NCI-H69 (cell line): ENCODE measurements at regions not wholly inside any gene's neighbourhood (a gene's known extent, or its start where the extent isn't known, plus 50 kb on each side); places are given as distances from the start of the nearest gene placed in this dataset.
A peak's percentile ranks its signal among the peaks of the same experiment; 100 is the strongest.
"Not testable (repeated sequence)": the region's sequence is repeated elsewhere in the genome, so short reads cannot be mapped to it uniquely, and the experiment has no call there.

Experiments
- DNase-seq: peaks from one replicate; lab custom pipeline; 2025; lab: John Stamatoyannopoulos, UW

- no peak for DNase-seq
These were observed 246.2 kb downstream of the LNPK start for GRCh38 chr2:175755656-175756386.

- DNase-seq = peak; percentile 25
These were observed 246.9 kb downstream of the LNPK start for GRCh38 chr2:175755169-175755568.

DNA sequence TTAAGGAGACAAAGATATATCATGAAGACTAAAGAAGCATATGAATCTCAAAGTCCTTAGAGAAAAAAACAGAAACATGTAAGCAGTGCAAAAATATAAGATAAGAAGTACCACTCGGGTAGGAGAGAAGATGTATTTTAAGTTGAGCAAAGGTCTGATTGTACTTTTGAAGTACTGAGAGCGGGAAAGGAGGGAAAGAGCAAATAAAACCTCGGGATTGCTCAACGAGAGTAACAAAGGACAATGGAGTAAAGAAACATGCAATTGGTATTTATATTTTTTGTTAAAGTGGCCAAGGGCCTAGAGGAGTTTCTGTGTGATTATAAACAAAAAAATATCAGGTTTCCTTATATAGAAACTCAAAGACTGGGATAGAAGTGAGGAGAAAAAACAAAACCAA, 251.9 kb downstream of the LNPK start:
- DNase-seq = no peak

- DNase-seq = no peak
These were observed 256.2 kb downstream of the LNPK start for GRCh38 chr2:175745911-175746310.

- DNase-seq = no peak
These were observed 258.1 kb downstream of the LNPK start for GRCh38 chr2:175744000-175744399.

DNA sequence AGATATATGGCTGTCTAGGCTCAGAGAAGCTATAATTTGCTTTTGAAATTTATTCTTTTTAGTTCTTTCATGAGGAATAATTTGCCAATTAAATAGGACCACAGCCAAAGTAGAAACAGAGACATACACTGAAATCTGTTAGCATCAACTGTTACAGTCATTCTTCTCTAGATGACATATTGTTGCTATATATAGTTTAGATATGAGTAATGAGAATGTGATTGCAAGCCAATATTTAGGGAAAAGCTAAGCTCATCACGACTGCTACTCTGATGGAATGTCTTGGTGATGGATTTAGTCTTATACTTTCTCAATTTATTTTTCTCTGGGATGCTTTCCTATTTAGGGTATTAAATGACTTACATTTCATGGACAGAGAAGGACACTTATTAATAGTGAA, 259.1 kb downstream of the LNPK start:
- no peak for DNase-seq

GRCh38 chr2:175742367-175742766, 259.7 kb downstream of the LNPK start:
- DNase-seq = no peak

DNA sequence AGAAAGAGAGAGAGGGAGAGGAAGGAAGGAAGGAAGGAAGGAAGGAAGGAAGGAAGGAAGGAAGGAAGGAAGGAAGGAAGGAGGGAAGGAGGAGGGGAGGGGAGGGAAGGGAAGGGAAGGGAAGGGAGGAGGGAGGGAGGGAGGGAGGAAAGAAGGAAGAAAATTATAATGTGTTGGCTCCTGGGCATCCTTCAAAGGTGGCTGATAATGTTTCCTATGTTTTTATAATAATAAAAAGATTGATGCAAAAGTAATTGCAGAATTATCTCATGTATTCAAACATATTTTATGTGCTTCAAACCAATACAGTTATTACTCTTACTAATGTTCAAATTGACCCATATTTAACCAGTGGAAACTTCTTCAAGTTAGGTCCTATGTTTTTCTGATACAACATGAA, 260.9 kb downstream of the LNPK start:
- DNase-seq = no peak

DNA sequence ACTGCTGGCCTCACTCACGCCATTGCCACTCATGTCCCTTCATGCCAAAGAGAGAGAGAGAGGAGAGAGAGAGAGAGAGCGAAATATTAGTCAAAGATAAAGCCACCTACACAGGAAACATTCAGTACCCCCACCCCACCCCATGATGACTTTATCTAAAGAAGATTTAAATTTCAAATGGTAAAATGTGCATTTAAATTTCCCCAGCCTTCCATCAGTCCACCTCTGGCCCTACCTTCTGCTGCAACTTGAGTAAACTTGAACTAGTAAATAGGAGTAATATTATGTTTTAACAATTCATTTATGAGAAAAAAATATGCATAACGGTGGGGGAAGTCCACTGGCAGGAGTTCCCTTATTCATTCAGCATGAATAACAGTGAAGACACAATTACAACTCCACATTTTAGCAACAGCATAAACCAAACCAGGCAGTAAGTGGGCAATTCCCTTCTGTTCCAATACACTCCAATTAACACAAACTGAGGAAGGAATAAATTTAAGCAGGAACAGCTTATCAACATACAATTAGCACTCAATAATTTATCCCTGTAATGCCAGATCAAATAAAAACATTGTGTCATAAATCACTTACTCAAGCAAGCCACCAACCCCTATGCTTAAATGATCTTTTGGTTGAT, 264.2 kb downstream of the LNPK start:
- DNase-seq = peak; percentile 86

DNA sequence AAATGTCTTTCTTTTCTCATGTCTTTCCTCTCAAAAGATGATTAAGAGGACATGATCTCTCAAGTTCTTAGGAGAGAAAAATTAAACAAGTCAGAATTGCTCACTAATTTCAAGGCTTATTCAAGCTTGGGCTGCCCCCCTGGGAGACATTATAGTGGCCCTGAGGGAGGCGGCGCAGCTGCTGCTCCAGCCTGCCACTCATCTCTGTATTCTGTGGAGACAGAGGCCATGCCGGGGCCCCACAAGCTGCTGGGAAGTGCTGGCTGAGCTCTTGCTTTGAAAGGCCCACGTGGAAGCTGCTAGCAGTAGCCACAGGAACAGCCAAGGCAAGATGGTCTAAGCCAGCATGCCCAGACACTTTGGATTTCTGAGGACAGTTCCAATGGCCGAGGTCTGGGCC, 267.4 kb downstream of the LNPK start:
- peak; percentile 90 for DNase-seq

DNA sequence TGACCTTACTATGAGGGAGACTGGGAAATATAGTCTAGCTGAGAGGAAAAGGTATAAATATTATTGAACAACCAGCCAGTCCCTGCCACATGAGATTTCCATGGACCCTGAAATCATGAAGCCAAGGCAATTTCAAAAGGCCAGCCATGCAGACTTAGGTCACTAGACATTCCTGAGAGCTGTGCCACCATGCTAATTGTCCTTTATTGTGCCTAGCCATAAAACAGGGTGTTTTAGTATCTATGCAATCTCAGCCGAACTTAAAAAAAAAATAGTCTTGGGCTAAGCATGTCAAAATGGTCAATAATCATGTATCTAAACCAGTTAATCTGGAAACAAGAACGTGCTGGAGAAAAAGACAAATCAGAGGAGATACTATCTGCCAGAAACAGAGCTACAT, 269.5 kb downstream of the LNPK start:
- no peak for DNase-seq

- no peak for DNase-seq
These were observed 272.0 kb downstream of the LNPK start for GRCh38 chr2:175730050-175730449.

DNA sequence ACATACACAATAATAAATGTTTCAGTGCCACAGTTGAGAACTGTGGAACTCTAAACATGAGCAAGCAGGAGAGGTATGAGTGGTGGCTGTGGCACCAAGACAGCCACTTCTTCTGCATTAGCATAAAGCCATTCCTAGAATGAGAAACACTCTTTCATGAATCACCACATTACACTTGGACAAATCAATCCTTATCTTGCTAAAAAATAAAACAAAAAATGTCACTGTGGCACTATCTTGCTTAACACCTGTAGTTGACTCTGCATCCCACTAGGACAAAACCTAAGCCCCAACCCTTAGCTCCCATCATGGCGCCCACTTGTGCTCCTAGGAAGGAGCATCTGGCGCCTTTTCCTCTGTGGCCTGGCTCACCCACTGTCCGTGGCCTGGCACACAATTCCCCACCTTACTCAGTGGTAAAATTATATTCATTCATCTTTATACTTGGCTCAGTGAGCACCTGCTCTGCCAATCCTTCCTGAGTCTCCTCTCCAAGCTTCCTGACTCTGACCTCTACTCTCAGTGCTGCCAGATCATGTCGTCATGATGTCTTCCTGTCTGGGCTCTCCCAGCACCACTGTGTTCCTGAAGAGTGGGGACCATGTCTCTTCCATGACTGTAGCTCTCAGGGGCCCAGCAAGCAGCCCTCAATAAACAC, 272.9 kb downstream of the LNPK start:
- no peak for DNase-seq

DNA sequence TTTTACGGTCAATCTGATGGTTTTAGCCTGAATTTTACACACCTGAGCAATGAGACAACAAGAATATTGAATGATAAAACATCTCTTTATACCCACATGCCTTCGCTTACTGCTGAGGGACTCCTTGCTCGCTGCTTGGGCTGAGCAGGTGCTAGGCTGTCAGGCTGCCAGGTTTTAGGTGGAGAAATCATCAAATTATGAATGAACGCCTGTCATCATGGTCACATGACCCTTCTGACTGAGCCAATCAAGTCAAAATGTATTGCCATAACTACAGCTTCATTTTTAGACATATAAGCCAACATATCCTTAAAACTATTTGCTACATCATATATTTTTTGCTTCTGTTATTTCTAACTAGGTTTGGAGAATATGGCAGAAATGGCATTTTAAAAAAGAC, 274.0 kb downstream of the LNPK start:
- peak; percentile 3 for DNase-seq

- no peak for DNase-seq
These were observed 275.8 kb downstream of the LNPK start for GRCh38 chr2:175726223-175726622.

GRCh38 chr2:175709248-175709647, 292.8 kb downstream of the LNPK start:
- DNase-seq = peak; percentile 15

DNA sequence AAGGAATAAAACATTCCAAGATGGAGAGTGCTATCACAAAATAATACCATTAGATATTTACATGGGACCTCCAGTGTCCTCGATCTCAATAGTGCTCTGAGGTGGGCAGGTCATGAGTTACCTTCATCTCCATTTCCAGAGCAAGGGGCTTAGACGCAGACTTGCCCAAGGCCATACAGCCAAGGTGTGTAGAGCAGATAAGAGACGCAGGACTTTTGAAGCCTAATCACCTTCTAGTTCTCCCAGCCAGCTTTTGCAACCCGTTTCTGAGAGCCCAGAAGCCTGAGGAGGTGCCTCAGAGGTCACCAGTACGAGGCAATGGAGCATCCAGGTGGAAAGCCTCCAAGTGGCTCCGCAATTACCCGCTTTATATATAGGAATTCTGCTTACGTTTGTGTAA, 294.7 kb downstream of the LNPK start:
- no peak for DNase-seq

DNA sequence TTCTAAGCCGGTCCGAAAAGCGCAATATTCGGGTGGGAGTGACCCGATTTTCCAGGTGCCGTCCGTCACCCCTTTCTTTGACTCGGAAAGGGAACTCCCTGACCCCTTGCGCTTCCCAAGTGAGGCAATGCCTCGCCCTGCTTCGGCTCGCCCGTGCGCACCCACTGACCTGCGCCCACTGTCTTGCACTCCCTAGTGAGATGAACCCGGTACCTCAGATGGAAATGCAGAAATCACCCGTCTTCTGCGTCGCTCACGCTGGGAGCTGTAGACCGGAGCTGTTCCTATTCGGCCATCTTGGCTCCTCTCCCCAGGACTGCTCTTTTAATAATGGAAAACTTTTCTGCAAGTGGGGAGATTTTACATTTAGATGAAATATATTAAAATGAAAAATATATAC, 297.5 kb downstream of the LNPK start:
- DNase-seq = not testable (repeated sequence)

GRCh38 chr2:175698061-175698460, 304.0 kb downstream of the LNPK start:
- DNase-seq = peak; percentile 52

GRCh38 chr2:175690113-175690837, 311.8 kb downstream of the LNPK start:
- DNase-seq = peak; percentile 67

GRCh38 chr2:175688243-175688642, 313.8 kb downstream of the LNPK start:
- DNase-seq = peak; percentile 31

GRCh38 chr2:175687465-175687864, 314.6 kb downstream of the LNPK start:
- DNase-seq = peak; percentile 83

DNA sequence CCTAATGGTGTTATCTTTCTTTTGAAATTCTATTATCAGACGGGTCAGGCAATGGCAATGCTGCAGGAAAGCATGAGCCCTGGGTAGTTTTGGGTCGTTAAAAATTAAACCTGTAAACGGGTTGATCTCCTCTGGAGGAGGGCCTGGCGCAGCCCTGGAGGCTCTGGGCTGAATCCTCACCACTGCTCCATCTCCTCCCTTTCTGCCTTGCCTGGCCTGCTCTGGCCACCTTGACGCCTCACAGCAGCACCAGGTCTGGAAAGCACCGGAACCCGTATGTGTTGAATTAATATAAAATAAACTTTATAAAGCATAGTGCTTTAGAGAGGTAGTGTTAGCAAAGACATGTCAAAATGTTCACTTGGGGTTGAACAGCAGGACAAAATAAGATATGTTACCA, 316.1 kb downstream of the LNPK start:
- no peak for DNase-seq
